Hepatocyte (in vitro differentiated cells): ENCODE measurements at regions not wholly inside any gene's neighbourhood (a gene's known extent, or its start where the extent isn't known, plus 50 kb on each side); places are given as distances from the start of the nearest gene placed in this dataset.

Source experiments
- DNase-seq: peaks from one replicate; pipeline ENCODE4 v3.0.0-alpha.2; 2016; ENCODE audit warnings: low spot score
- H2AFZ ChIP-seq: fragments of 200-600 bp; sonication (generic); 2 replicates; pipeline ENCODE4 v1.6.0; 2016; ENCODE audit warnings: antibody characterized with exemption, mild to moderate bottlenecking
- H3K27ac ChIP-seq: fragments of 200-600 bp; sonication (generic); 2 replicates; pipeline ENCODE4 v1.5.1; 2016; ENCODE audit warnings: mild to moderate bottlenecking
- H3K27me3 ChIP-seq: fragments of 200-600 bp; sonication (generic); 2 replicates; pipeline ENCODE4 v1.6.1; 2016
- H3K36me3 ChIP-seq: fragments of 200-600 bp; sonication (generic); replicated peaks from 2 replicates; pipeline ENCODE4 v1.5.1; 2016; ENCODE audit warnings: low read depth; ENCODE audit not compliant: insufficient read depth
- H3K4me1 ChIP-seq: fragments of 200-600 bp; sonication (generic); 2 replicates; pipeline ENCODE4 v1.5.1; 2016; ENCODE audit warnings: mild to moderate bottlenecking, moderate library complexity; ENCODE audit not compliant: insufficient read depth
- H3K4me2 ChIP-seq: fragments of 200-600 bp; sonication (generic); 2 replicates; pipeline ENCODE4 v1.6.0; 2016
- H3K4me3 ChIP-seq: fragments of 200-600 bp; sonication (generic); 2 replicates; pipeline ENCODE4 v1.5.1; 2016; ENCODE audit warnings: mild to moderate bottlenecking
- H3K79me2 ChIP-seq: fragments of 200-600 bp; sonication (generic); 2 replicates; pipeline ENCODE4 v1.6.0; 2017; ENCODE audit warnings: mild to moderate bottlenecking
- H3K9me2 ChIP-seq: fragments of 200-600 bp; sonication (generic); replicated peaks from 2 replicates; pipeline ENCODE4 v1.6.0; 2017; ENCODE audit warnings: mild to moderate bottlenecking; ENCODE audit not compliant: insufficient read depth
- H3K9me3 ChIP-seq: fragments of 200-600 bp; sonication (generic); 2 replicates; pipeline ENCODE4 v1.5.1; 2016; ENCODE audit warnings: low read depth, mild to moderate bottlenecking
- H4K20me1 ChIP-seq: fragments of 200-600 bp; sonication (generic); 2 replicates; pipeline ENCODE4 v1.6.0; 2016; ENCODE audit warnings: mild to moderate bottlenecking; ENCODE audit not compliant: insufficient read depth, poor library complexity, severe bottlenecking
- EZH2 ChIP-seq: fragments of 200-600 bp; sonication (generic); IDR thresholded peaks from 2 replicates; pipeline ENCODE4 v1.6.1; 2016; ENCODE audit warnings: antibody characterized with exemption, mild to moderate bottlenecking, borderline replicate concordance
- EZH2phosphoT487 ChIP-seq: fragments of 200-600 bp; sonication (generic); IDR thresholded peaks from one replicate; pipeline ENCODE4 v1.6.1; 2018; ENCODE audit warnings: antibody characterized with exemption, mild to moderate bottlenecking, low read depth, moderate library complexity; ENCODE audit not compliant: unreplicated experiment, severe bottlenecking
- WGBS: methylation state at CpG from one replicate; pipeline ENCODE4 v1.1.6; 2016; ENCODE audit warnings: low lambda C conversion rate; ENCODE audit errors: missing lambda C conversion rate; 5-methylcytosine and 5-hydroxymethylcytosine counted together
- TF ChIP-seq, protein P1 (sequence below): fragments of 200-600 bp; sonication (generic); IDR thresholded peaks from 2 replicates; pipeline ENCODE4 v1.5.1; 2016; ENCODE audit warnings: antibody characterized with exemption, mild to moderate bottlenecking; ENCODE audit not compliant: poor library complexity

DNA sequence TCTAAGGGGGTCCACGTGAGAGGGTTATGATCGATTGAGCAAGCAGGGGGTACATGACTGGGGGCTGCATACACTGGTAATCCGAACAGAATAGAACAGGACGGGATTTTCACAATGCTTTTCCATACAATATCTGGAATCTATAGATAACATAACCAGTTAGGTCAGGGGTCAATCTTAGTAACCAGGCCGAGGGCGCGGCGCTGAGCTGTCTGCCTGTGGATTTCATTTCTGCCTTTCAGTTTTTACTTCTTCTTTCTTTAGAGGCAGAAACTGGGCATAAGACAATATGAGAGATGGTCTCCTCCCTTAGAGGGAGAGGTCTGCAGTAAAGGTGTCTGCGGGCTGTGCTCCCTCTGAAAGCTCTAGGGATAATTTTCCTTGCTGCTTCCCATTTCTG is 261.3 kb downstream of the XXYLT1 start:
- Histone ChIP-seq H3K4me3 (no peak overlapping the region), H3K27ac (no peak overlapping the region), H3K9me3 (no peaks in the 10 kb centered on the region), H4K20me1 (no peaks in the 10 kb centered on the region), H3K27me3 (no peaks in the 10 kb centered on the region), H3K4me1 (no peaks in the 10 kb centered on the region), H3K36me3 (no peaks in the 10 kb centered on the region), H3K4me2 (no peak overlapping the region), H3K79me2 (no peaks in the 10 kb centered on the region), H3K9me2 (no peaks in the 10 kb centered on the region), H2AFZ (no peak overlapping the region)
- no peak for TF ChIP-seq EZH2
- no peak for DNase-seq
- 95% methylated on average over 9 of the region's 9 CpGs for WGBS

DNA sequence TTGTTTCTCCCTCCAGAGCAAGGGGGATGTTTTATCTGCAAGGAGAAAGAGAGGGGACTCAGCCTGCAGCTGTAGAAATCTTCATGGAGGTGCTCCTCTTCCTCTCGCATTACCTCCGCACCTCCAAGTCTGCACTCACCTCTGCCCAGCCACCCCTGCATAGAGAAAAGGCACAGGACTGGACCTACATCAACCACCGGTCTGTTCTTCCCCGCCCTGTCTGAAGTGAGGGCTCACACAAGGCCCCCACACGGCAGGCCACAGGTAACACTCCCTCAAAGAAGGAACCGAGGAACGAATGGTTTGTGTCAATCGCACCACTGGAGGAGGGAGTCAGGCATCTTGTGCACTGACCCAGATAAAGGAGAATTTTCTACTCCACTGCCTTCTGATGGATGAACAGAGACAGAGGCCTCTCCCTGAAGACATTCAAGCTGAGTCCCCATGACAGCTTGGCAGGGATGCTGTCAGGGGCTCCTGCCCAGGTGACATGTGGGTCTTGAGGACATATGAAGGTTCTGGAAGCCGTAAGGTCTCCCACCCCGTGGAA is 260.3 kb downstream of the XXYLT1 start:
- no peaks in the 10 kb centered on the region for H3K9me3 ChIP-seq
- H3K36me3 ChIP-seq: no peaks in the 10 kb centered on the region
- H3K9me2 ChIP-seq: no peaks in the 10 kb centered on the region
- H3K4me3 ChIP-seq: no peak overlapping the region
- WGBS: 93% methylated on average over 10 of the region's 10 CpGs
- H2AFZ ChIP-seq: no peak overlapping the region
- TF ChIP-seq, protein P1, sequence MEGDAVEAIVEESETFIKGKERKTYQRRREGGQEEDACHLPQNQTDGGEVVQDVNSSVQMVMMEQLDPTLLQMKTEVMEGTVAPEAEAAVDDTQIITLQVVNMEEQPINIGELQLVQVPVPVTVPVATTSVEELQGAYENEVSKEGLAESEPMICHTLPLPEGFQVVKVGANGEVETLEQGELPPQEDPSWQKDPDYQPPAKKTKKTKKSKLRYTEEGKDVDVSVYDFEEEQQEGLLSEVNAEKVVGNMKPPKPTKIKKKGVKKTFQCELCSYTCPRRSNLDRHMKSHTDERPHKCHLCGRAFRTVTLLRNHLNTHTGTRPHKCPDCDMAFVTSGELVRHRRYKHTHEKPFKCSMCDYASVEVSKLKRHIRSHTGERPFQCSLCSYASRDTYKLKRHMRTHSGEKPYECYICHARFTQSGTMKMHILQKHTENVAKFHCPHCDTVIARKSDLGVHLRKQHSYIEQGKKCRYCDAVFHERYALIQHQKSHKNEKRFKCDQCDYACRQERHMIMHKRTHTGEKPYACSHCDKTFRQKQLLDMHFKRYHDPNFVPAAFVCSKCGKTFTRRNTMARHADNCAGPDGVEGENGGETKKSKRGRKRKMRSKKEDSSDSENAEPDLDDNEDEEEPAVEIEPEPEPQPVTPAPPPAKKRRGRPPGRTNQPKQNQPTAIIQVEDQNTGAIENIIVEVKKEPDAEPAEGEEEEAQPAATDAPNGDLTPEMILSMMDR: no peak
- TF ChIP-seq EZH2: no peak
- no peak for TF ChIP-seq EZH2phosphoT487
- no peaks in the 10 kb centered on the region for H3K4me1 ChIP-seq
- H3K27ac ChIP-seq: no peak overlapping the region
- no peak for DNase-seq
- no peak overlapping the region for H3K4me2 ChIP-seq
- no peaks in the 10 kb centered on the region for H3K27me3 ChIP-seq
- H3K79me2 ChIP-seq: no peaks in the 10 kb centered on the region
- no peaks in the 10 kb centered on the region for H4K20me1 ChIP-seq

DNA sequence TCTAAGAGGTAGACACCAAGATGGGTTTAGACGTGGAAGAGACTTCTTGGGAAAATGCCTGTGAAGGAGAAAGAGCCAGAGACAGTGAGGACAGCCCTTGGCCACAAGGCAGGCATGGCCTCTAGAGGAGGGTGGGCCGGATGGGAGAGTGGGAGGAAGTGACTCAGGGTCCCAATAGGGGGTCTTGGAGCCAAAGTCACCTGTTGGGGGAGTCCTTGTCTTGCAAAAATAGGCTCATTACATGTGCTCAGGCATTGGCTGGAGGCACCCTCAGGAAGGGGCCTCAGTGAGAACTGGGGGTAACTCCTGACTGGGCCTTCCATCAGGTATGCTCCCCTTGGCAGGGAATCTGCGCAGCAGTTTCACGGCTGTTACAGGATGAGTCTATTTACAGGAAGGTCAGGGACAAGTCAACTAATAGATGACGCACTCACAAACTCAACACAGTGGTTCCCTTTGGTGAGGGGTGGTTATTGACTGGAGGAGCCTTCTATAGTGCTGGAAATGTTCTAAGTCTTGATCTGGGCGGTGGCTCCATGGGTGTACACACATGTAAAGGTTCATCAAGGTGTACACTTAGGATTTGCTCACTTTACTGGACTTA is 259.6 kb downstream of the XXYLT1 start:
- no peaks in the 10 kb centered on the region for H3K79me2 ChIP-seq
- H3K27me3 ChIP-seq: no peaks in the 10 kb centered on the region
- no peaks in the 10 kb centered on the region for H3K36me3 ChIP-seq
- no peak overlapping the region for H3K4me3 ChIP-seq
- H3K9me3 ChIP-seq: no peaks in the 10 kb centered on the region
- no peaks in the 10 kb centered on the region for H3K4me1 ChIP-seq
- no peaks in the 10 kb centered on the region for H4K20me1 ChIP-seq
- TF ChIP-seq EZH2phosphoT487: no peak
- TF ChIP-seq, protein P1: no peak
- TF ChIP-seq EZH2: no peak
- H3K9me2 ChIP-seq: no peaks in the 10 kb centered on the region
- no peak overlapping the region for H2AFZ ChIP-seq
- H3K27ac ChIP-seq: no peak overlapping the region
- no peak overlapping the region for H3K4me2 ChIP-seq
- DNase-seq: no peak
- 97% methylated on average over 6 of the region's 6 CpGs for WGBS

DNA sequence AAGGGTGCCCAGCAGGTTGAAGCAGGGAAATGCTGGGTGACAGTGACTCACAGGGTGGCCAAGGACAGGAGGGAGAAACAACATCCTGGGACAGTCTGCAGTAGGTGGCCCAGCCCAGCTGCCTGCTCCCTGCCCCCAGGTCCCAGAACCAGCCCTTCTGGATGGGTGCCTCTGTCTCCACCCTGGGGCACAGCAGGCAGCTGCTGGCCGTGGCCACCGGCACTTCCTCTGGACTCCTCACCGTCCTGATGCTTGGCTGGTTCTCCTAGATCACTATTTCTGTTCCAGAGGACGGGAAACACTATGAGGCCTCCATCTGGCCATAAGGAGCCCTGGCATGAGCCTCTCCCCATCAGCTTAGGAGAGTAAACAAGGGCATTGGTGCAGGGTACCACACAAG is 258.9 kb downstream of the XXYLT1 start:
- no peaks in the 10 kb centered on the region for H3K36me3 ChIP-seq
- 81% methylated on average over 4 of the region's 4 CpGs for WGBS
- no peaks in the 10 kb centered on the region for H3K27me3 ChIP-seq
- H2AFZ ChIP-seq: no peak overlapping the region
- no peak overlapping the region for H3K27ac ChIP-seq
- H3K9me3 ChIP-seq: no peaks in the 10 kb centered on the region
- H3K4me1 ChIP-seq: no peaks in the 10 kb centered on the region
- no peak for DNase-seq
- no peak overlapping the region for H3K4me2 ChIP-seq
- TF ChIP-seq EZH2: no peak
- TF ChIP-seq, protein P1: no peak
- no peak for TF ChIP-seq EZH2phosphoT487
- H3K9me2 ChIP-seq: no peaks in the 10 kb centered on the region
- H3K4me3 ChIP-seq: no peak overlapping the region
- no peaks in the 10 kb centered on the region for H3K79me2 ChIP-seq
- H4K20me1 ChIP-seq: no peaks in the 10 kb centered on the region
